Fibroblast of skin of right quadriceps (primary cell): ENCODE measurements at regions not wholly inside any gene's neighbourhood (a gene's known extent, or its start where the extent isn't known, plus 50 kb on each side); places are given as distances from the start of the nearest gene placed in this dataset.

ENCODE experiments used
- DNase-seq: peaks from one replicate; pipeline ENCODE4 v3.0.0-alpha.2; 2013

DNA sequence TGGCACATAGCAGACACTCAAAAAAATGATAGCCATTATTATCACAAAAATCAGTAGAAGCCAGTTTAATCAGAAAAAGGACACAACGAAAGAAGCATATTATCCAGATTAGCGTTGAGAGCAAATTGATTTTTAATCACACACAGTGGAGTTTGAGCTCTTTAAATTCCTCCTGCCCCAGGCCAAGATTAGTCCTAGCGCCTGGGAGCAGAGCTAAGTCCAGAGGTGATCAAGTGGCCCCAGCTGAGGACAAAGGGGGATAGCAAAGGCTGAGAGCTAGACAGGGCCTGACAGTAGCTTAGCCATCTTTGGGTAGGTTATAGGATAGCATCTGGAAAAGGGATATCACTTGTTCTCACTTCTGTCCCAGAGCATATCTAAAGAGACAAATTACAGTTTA lies 133.6 kb downstream of the NXPE2 start:
- no peak for DNase-seq

DNA sequence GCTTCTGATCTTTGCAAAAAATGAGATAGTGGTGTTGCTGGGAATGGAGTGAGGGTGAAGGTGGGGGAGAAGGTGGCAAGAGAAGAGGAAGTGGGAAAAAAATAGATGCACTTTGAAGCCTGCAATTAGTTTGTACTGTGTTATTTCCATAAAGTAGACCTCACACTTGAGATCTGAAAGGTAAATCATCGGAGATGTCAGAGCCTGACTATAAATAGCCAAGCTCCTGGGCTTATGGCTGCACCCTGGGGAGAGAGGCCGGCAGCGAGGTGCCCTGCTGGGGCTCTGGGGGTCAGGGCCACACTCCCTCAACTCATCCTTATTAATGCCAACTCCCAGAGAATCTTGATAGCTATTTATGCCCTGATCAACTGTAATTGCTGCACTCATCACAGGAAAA lies 134.4 kb downstream of the NXPE2 start:
- DNase-seq, result no peak

- DNase-seq, result no peak
Measured at GRCh38 chr11:114813189-114813718, 134.9 kb downstream of the NXPE2 start.

- DNase-seq, result no peak
Measured at GRCh38 chr11:114815176-114815575, 136.8 kb downstream of the NXPE2 start.

- DNase-seq, result no peak
Measured at GRCh38 chr11:114815761-114816160, 137.4 kb downstream of the NXPE2 start.

DNA sequence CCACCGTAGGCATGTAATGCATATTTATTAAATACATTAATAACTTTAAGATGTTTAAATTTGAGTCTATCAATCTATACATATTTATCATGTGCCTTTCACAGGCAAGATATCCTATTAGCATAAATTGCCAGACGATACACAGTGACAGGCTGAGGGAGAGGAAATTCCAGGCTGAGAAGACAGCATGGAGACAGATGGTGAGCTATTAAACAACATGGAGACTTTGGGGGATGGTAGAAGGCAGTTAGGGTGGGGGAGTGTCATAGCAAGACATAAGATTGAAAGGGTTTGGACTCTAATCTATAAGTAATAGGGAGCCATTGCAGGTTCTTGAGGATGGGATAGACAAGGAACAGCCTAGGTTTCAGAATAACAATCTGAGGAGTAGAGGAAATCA lies 138.5 kb downstream of the NXPE2 start:
- DNase-seq, result no peak

- no peak for DNase-seq
Measured at GRCh38 chr11:114818382-114818781, 140.1 kb downstream of the NXPE2 start.

- DNase-seq, result no peak
Measured at GRCh38 chr11:114819028-114819427, 140.7 kb downstream of the NXPE2 start.

GRCh38 chr11:114820621-114821020 lies 142.3 kb downstream of the NXPE2 start:
- no peak for DNase-seq

DNA sequence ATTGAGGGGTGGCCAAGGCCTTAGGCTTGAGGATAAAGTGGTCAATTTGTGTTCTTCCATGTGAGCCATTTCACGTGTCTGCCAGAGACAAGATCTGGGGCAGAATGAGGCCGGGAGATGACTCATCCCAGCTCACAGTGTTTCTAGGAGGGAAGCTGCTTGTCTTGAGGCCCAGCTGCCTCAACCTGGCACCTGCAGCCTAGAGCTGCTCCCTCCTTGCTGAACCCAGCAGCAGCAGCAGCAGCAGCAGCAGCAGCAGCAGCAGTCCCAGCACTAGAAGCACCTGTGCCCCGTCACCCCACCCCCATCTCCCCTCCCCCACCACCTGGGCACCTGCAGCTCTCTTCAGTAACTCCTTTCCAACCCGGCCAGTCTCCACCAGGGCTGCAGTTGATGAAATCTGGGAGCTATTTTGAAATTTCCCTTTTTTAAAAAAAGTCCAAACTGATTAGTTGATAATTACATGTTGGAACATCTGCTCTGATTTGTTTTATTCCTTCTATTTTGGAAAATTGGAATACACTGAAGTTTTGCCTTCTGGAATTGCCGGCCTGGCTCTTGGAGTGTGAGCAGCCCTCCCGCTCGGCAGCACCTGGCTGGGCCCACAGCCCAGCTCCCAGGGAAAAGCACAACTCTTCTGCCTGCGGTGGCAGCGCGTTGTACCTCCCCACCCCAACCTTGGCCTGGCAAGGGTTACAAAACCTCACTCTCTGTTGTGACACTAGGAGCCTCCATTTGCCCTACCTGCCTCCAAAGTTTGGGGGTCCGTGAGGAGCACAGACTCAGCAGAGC lies 143.5 kb downstream of the NXPE2 start:
- DNase-seq, result no peak

- DNase-seq, result no peak
Measured at GRCh38 chr11:114826910-114827442, 148.6 kb downstream of the NXPE2 start.

- no peak for DNase-seq
Measured at GRCh38 chr11:114827736-114828135, 149.4 kb downstream of the NXPE2 start.

- DNase-seq, result no peak
Measured at GRCh38 chr11:114832532-114833125, 154.3 kb downstream of the NXPE2 start.

DNA sequence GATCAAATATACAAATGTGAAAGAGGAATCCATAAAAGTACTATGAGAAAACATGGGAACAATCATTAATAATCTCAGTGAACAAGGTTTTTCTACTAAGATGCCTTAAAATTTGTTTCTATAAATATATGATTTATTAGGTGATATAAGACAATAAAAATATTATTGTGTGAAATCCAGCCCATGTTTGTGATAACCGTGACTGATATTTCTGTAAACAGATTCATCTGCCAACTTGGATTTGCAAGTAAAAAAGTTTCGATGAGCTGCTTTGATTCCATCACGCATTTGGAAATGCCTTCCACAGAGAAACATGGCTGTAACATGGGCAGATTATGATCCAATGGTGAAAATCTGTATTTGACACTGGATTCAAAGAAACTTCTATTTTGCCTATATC lies 157.8 kb downstream of the NXPE2 start:
- DNase-seq, result no peak

DNA sequence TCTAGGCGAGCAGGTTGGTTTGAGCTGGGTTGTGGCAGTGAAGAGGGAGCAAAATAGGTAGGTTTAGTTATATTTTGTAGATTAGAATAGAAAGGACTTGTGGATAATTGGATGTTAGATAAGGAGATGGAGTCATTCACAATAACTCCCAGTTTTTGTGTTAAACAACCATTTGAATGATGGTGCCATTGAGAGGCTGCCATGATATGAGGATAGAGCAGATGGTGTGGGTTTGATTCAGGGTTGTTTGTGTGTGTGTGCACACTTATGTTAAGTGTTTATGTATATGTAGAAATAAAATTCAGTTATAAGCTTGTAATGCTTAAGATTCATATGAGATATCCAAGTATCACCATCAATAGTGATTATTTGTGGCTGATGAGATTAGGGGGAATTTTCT lies 166.6 kb downstream of the NXPE2 start:
- DNase-seq, result no peak

DNA sequence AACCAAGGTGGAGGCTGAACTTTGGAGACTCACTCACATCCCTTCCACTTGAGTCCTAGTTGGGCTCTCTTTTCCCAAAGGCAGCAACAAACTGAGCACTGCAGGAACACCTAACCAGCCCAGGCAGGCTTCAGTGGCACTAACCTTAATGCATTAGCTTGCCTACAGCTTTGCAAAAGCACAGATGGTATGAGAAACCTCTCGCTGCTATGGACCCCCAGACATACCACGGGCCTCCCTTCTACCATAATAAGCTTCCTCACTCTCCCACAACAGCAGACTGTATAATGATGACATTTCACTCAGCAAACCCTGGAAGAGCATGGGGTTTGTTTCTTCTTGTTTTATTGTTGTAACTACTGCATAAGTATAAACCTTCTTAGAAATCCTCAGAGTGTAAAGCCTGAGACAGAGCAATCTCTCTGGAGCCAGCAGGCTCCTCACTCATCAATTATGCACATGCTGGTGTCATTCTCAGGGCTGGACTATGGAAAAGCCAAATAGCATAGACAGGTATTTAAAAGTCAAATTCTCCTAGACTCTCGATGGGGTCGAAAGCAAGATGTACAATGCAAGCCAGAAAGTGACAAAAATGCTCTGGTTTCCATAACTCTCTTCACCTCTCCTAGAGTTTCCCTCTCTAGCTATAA lies 167.6 kb downstream of the NXPE2 start:
- no peak for DNase-seq

- DNase-seq, result peak; percentile 1
Measured at GRCh38 chr11:114846416-114846791, 168.1 kb downstream of the NXPE2 start.

GRCh38 chr11:114847306-114847975 lies 169.1 kb downstream of the NXPE2 start:
- no peak for DNase-seq

GRCh38 chr11:114848027-114848426 lies 169.7 kb downstream of the NXPE2 start:
- DNase-seq, result no peak

GRCh38 chr11:114857281-114857680 lies 179.0 kb downstream of the NXPE2 start:
- DNase-seq, result no peak

GRCh38 chr11:114864896-114865295 lies 186.6 kb downstream of the NXPE2 start:
- DNase-seq, result no peak

DNA sequence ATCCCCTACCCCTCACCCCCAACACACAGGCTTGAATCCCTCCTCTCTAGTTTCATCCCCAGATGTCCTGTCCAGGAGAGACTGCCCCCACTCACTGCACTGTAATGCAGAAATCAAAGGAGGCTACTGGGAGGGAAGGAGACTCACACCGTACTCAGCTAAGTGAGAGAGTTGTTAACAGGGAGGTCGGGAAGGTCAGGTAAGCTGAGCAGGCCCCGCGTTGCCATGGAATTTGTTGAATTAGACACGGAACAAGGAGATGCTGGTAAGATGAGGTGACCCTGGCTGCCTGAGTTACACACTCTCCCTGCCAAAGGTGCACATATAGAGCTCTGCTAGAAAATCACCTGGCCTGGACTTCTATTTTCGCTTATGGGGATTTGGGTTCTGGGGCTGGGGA lies 197.9 kb downstream of the NXPE2 start:
- no peak for DNase-seq

DNA sequence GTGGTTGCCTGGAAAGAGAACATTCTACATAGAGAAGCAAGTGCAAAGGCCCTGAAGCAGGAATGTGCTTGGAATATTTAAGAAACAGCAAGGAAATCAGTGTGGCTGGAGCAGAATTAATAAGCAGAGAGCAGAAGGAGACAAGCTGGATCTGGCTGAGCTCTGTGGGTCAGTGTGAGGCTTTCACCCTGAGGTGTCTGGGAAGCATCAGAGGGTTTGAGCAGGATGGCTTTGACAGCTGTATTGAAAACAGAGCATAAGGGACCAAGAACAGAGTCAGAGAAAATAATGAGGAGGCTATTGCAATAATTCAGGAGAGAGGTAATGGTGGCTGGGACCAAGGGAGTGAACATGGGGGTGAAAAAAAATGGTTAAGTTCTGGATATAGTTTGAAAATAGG lies 199.6 kb downstream of the NXPE2 start:
- no peak for DNase-seq
